OCI-LY3 (cell line): ENCODE measurements at regions not wholly inside any gene's neighbourhood (a gene's known extent, or its start where the extent isn't known, plus 50 kb on each side); places are given as distances from the start of the nearest gene placed in this dataset.

Source experiments
- H2AFZ ChIP-seq: fragments of 200-600, 300-600 bp; shearing (Covaris generic); 2 replicates; pipeline ENCODE4 v1.6.0; 2014; ENCODE audit warnings: antibody characterized with exemption, low read depth, low read length
- H3K27ac ChIP-seq: fragments of 200-600, 300-600 bp; sonication (generic); 2 replicates; pipeline ENCODE4 v1.5.1; 2014; ENCODE audit warnings: mild to moderate bottlenecking, low read length, moderate library complexity, mixed read lengths
- H3K27me3 ChIP-seq: fragments of 200-600, 300-600 bp; sonication (generic); 2 replicates; pipeline ENCODE4 v1.6.1; 2014; ENCODE audit warnings: low read depth, low read length, mixed read lengths
- H3K36me3 ChIP-seq: fragments of 200-600, 300-600 bp; sonication (generic); replicated peaks from 2 replicates; pipeline ENCODE3; 2014; ENCODE audit warnings: low read depth, low read length, mixed read lengths
- H3K4me1 ChIP-seq: fragments of 300-600, 200-600 bp; sonication (generic); 2 replicates; pipeline ENCODE4 v1.6.1; 2014; ENCODE audit warnings: low read length, mixed read lengths
- H3K4me2 ChIP-seq: fragments of 200-600, 300-600 bp; sonication (generic); 2 replicates; pipeline ENCODE4 v1.6.1; 2014; ENCODE audit warnings: low read length, mixed read lengths
- H3K4me3 ChIP-seq: fragments of 300-600, 200-600 bp; sonication (generic); 2 replicates; pipeline ENCODE4 v1.5.1; 2014; ENCODE audit warnings: antibody characterized with exemption, mild to moderate bottlenecking, low read length, moderate library complexity
- H3K79me2 ChIP-seq: fragments of 300-600, 200-600 bp; shearing (Covaris generic); 2 replicates; pipeline ENCODE4 v1.6.1; 2014; ENCODE audit warnings: mild to moderate bottlenecking, low read length, mixed read lengths
- H3K9ac ChIP-seq: fragments of 300-600, 200-600 bp; shearing (Covaris generic); 2 replicates; pipeline ENCODE4 v1.6.0; 2014; ENCODE audit warnings: mild to moderate bottlenecking, low read length, moderate library complexity
- H3K9me3 ChIP-seq: fragments of 200-600, 300-600 bp; shearing (Covaris generic); 2 replicates; pipeline ENCODE4 v1.6.1; 2014; ENCODE audit warnings: low read length, mixed read lengths; ENCODE audit not compliant: insufficient read depth
- H4K20me1 ChIP-seq: fragments of 200-600, 300-600 bp; sonication (generic); 2 replicates; pipeline ENCODE4 v1.6.1; 2016; ENCODE audit warnings: low read length, mixed read lengths; ENCODE audit not compliant: insufficient read depth
- EZH2phosphoT487 ChIP-seq: fragments of 200-600 bp; shearing (Covaris generic); IDR thresholded peaks from 2 replicates; pipeline ENCODE4 v1.6.1; 2018; ENCODE audit warnings: antibody characterized with exemption, mixed run types, low read depth
- TF ChIP-seq, protein P1 (sequence below): fragments of 200-600, 300-600 bp; sonication (generic); IDR thresholded peaks from 2 replicates; pipeline ENCODE4 v1.5.1; 2014; ENCODE audit warnings: antibody characterized with exemption, low read length, low read depth

DNA sequence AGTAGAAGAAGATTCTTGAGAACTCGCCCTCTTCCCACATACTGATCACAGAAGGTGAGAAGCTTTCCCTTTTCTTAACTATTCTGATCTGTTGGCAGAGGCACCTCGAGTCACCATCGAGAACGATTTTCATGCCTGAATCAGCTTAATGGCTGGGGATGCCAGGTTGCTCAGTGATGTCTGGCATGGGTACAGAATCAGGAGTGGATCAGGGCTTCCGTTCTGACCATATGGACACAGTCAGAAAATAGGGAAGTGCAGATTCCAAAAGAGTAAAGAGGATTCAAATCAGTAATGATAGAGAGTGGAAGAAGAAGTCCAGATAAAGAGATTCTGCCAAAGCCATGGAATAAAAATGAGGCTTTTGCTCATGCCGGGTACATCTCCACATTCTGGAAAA lies 52.0 kb upstream of the GRB10 start:
- H3K9me3 ChIP-seq, result no peaks in the 10 kb centered on the region
- no peaks in the 10 kb centered on the region for H3K4me1 ChIP-seq
- H3K4me3 ChIP-seq, result no peak overlapping the region
- H3K27me3 ChIP-seq, result no peaks in the 10 kb centered on the region
- no peaks in the 10 kb centered on the region for H3K36me3 ChIP-seq
- H3K79me2 ChIP-seq, result no peaks in the 10 kb centered on the region
- no peaks in the 10 kb centered on the region for H4K20me1 ChIP-seq
- no peak overlapping the region for H2AFZ ChIP-seq
- TF ChIP-seq EZH2phosphoT487, result no peak
- TF ChIP-seq, protein P1, sequence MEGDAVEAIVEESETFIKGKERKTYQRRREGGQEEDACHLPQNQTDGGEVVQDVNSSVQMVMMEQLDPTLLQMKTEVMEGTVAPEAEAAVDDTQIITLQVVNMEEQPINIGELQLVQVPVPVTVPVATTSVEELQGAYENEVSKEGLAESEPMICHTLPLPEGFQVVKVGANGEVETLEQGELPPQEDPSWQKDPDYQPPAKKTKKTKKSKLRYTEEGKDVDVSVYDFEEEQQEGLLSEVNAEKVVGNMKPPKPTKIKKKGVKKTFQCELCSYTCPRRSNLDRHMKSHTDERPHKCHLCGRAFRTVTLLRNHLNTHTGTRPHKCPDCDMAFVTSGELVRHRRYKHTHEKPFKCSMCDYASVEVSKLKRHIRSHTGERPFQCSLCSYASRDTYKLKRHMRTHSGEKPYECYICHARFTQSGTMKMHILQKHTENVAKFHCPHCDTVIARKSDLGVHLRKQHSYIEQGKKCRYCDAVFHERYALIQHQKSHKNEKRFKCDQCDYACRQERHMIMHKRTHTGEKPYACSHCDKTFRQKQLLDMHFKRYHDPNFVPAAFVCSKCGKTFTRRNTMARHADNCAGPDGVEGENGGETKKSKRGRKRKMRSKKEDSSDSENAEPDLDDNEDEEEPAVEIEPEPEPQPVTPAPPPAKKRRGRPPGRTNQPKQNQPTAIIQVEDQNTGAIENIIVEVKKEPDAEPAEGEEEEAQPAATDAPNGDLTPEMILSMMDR, result no peak
- no peak overlapping the region for H3K27ac ChIP-seq
- H3K4me2 ChIP-seq, result no peak overlapping the region
- no peak overlapping the region for H3K9ac ChIP-seq

DNA sequence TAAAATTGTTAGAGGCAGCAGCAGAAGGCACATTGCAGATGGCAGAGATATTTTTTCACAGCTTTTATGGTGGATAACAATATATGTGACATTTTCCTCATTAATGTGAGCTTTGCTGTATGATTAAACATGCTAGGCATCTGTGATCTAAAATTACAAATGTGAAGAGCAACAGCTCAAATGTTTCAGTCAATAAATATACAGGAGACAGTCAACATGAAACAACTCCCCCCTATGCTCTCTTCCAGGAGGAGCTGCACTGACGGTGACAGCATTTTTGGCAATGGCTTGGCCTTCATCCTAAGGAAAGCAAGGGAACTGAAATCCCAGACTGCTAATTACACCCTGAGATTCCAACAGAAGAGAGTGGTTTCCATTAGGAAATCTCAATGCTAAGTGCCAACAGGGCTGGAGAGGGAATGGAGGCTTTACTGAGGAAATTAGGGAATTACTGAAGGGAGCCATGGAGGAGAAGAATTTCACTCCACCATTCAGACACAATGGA lies 51.4 kb upstream of the GRB10 start:
- no peak for TF ChIP-seq EZH2phosphoT487
- TF ChIP-seq, protein P1, result no peak
- H2AFZ ChIP-seq, result no peak overlapping the region

DNA sequence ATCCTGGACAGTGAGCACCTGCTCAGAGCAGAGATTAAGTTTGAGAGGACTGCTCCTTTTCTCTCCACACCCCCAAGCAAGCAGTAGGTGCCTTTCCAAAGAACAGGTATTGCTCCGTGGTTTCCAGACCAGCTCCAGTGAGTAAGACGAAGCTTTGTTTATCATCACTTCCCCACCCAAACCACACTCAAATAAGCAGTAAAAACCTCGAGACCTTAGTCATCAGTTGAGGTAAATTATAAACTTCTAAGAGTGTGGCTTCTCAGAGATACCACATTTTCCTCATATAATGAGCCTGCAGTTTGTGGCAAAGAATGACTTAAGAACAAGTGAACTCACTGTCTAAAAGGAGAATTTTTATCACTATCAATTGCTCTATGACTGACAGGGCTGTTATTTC lies 50.0 kb upstream of the GRB10 start:
- no peak for TF ChIP-seq EZH2phosphoT487
- TF ChIP-seq, protein P1, result no peak
- no peak overlapping the region for H2AFZ ChIP-seq
- H3K27me3 ChIP-seq, result no peaks in the 10 kb centered on the region; the same call in 1 of the 2 replicates
- no peak overlapping the region for H3K9ac ChIP-seq
- H3K4me3 ChIP-seq, result no peak overlapping the region
- H4K20me1 ChIP-seq, result no peaks in the 10 kb centered on the region
- no peaks in the 10 kb centered on the region for H3K79me2 ChIP-seq
- H3K4me1 ChIP-seq, result no peaks in the 10 kb centered on the region
- no peak overlapping the region for H3K27ac ChIP-seq
- H3K9me3 ChIP-seq, result no peaks in the 10 kb centered on the region
- H3K36me3 ChIP-seq, result no peaks in the 10 kb centered on the region
- H3K4me2 ChIP-seq, result no peak overlapping the region

More for the DNA sequence above, 51.4 kb upstream of the GRB10 start:
- Histone ChIP-seq H3K9ac (no peak overlapping the region), H4K20me1 (no peaks in the 10 kb centered on the region), H3K4me3 (no peak overlapping the region), H3K4me2 (no peak overlapping the region), H3K36me3 (no peaks in the 10 kb centered on the region), H3K4me1 (no peaks in the 10 kb centered on the region), H3K27ac (no peak overlapping the region), H3K27me3 (no peaks in the 10 kb centered on the region), H3K9me3 (no peaks in the 10 kb centered on the region), H3K79me2 (no peaks in the 10 kb centered on the region)
